Right kidney (tissue), 1 donor: ENCODE measurements at regions not wholly inside any gene's neighbourhood (a gene's known extent, or its start where the extent isn't known, plus 50 kb on each side); places are given as distances from the start of the nearest gene placed in this dataset.

Experiments
- DNase-seq: peaks from one replicate; pipeline ENCODE4 v3.0.0-alpha.2; 2016

DNA sequence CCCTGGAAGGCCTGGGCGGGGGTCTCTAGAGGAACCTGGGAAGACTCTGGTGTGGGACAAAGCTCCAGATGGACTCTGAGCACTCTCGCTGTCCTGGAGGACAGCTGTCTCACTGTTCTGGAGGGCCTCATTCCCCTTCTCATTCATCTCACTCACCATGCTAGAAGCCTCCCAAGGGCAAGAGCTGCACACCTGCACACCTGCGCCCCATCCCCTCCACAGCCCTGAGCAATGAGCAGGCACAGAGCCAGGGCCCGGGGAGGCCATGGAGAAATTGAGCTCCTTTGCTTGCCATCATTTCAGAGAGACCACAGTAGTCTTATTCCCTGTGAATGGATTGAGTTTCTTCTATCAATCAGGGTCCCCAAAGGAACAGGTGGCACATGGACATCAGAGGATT is 1168.5 kb downstream of the UQCRFS1 start:
- DNase-seq: no peak

GRCh38 chr19:28042516-28042915 is 1170.4 kb downstream of the UQCRFS1 start:
- no peak for DNase-seq

DNA sequence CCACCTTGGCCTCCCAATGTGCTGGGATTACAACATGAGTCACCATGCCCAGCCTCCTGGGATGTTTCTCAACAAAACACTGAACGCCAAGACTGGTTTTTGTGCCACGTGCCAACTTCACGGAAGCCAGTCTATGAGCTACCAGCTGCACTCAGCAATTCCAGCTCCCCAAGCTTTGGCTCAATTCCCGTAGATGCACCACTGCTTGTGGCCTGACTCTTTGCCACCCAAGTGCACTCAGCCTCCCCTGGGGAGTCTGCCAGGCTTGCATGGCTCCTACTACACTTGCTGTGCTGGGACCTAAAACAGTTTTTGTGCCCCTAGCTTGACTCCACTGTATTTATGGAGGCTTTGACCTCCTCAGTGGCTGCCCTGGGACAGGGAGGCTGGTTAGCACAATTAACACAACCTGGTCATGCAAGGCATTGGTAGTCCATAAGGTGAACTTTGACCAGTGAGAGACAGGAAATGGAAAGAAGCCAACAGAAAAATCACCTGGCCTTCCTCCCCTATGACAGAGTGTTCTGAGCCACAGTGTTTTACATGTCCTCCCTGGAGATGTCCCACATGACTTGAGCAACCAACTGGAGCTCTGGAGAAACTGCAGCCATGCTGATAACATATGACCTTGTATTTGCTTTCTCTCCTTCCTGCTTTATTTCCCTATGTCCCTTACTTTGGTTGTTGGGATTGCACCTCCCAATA is 1173.1 kb downstream of the UQCRFS1 start:
- DNase-seq: no peak

DNA sequence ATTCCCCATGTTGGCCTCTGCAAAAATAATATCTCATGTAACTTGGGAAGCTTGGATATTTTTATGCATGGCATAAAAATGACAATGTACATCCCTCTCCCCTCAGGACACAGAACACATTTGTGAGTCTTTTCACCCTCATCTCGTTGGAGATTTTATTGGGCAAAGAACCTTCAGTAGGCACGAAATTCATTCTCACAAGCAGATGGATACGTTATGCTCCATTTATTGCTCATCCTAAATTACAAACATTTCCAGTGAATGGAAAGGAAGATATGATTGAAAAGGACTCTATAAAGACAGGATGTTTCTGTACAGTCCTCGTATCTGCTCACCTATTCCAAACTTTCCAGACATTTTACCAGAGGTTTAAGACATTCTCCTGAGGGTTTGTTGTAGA is 1175.8 kb downstream of the UQCRFS1 start:
- no peak for DNase-seq

- no peak for DNase-seq
Measured at GRCh38 chr19:28036486-28036885, 1176.5 kb downstream of the UQCRFS1 start.

- DNase-seq: no peak
Measured at GRCh38 chr19:28034936-28035335, 1178.0 kb downstream of the UQCRFS1 start.

- no peak for DNase-seq
Measured at GRCh38 chr19:28028881-28029444, 1184.0 kb downstream of the UQCRFS1 start.

- no peak for DNase-seq
Measured at GRCh38 chr19:28027116-28027515, 1185.8 kb downstream of the UQCRFS1 start.

GRCh38 chr19:28026636-28027035 is 1186.3 kb downstream of the UQCRFS1 start:
- DNase-seq: peak; percentile 18

GRCh38 chr19:28024920-28025319 is 1188.0 kb downstream of the UQCRFS1 start:
- no peak for DNase-seq

DNA sequence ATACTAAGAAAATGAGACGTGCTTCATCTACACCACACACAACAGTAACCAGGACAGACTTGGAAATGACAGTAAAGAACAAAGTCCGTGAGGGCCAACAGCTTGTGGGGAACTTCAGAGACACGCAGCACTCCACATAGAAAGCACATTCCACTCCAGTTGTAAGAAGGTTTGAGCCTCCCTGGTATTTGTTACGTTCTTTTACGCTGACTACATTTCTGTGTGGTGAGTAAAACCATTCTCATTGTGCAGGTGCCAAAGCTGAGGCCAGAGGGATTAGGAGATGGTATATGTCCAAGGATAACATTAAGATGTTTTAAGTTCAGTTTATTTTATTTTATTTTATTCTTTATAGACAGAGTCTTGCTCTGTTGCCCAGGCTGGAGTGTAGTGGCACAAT is 1189.9 kb downstream of the UQCRFS1 start:
- DNase-seq: no peak

GRCh38 chr19:28022506-28022905 is 1190.4 kb downstream of the UQCRFS1 start:
- DNase-seq: no peak

- DNase-seq: no peak
Measured at GRCh38 chr19:28021259-28022185, 1191.4 kb downstream of the UQCRFS1 start.

DNA sequence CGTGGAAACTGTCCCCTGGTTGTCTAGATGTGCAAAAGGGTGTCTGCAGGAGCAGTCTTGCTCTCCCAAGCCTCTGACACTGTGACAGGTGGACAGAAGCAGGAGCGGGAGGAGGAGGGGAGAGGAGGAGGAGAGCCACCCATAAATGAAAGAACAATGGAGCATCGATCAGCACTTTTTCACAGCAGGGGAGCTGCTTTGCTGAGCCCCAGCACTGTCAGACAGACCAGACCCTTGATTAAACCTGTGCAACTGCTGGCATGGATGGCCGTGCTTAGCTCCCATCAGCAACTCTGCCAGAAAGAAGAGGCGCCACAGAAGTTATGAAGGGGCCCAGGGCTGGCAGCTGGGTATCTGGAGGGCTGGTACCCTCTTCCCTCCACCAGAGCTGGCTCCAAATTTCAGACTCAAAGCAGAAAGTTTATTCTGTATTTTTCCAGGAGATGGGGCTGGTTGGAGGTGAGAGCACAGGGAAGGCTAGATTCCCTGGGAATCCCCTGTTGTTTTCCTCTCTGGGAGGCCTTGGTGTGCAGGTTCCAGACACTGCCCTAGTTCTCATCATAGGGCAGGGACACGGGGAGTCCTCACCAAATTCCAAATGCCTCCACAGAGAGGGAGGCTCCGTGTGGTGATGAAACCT is 1192.2 kb downstream of the UQCRFS1 start:
- DNase-seq: no peak

DNA sequence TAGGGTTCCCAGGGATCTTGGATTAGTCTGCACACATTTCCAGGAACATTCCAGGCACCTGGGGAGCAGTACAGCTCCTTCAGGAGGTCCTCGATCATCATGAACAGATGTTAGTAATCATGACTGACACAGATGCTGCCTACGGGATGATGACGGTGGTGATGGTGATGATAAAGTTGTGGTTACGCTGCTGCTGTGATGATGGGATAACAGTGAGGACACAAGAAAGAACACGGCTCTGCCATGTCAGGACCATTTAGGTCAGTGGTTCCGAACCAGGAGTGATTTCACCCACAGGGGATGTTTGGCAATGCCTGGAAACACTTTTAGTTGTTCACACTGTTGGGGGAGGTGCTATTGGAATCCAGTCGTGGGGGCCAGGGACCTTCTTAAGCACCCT is 1193.0 kb downstream of the UQCRFS1 start:
- no peak for DNase-seq

GRCh38 chr19:28019371-28019770 is 1193.6 kb downstream of the UQCRFS1 start:
- DNase-seq: no peak

GRCh38 chr19:28018499-28018898 is 1194.5 kb downstream of the UQCRFS1 start:
- DNase-seq: no peak

DNA sequence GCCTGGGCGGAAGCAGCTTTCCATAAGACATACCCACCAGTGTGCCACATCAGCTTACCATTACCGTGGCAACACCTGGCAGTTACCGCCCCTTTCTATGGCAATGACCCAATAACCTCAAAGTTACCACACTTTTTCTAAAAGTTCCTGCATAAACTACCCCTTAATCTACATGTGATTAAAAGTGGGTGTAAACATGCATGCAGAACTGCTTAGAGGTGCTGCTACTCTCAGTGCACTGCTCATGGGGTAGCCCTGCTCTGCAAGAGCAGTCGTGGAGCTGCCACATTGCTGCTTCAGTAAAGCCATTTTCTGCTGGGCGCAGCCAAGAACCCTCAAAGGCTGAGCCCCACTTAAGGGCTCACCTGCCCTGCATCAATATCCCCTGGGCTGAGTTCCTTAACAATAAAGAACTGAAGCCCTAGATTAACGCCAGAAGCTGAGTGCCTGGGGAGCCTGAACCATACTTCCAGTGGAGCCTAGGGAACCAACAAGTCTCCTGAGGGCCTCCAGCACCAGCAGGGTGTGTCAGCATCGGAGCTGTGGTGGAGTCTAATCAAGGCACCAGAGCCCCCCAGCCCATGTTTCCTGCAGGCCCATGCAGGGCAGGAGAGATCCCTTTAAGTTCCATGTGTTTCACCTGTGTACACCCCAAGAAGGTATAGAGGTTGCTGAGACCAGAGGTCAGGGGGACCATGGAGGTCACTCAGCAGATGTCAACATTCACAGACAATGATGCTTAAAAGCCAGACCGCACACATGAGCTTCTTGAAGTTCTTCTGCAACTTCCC is 1198.1 kb downstream of the UQCRFS1 start:
- no peak for DNase-seq

DNA sequence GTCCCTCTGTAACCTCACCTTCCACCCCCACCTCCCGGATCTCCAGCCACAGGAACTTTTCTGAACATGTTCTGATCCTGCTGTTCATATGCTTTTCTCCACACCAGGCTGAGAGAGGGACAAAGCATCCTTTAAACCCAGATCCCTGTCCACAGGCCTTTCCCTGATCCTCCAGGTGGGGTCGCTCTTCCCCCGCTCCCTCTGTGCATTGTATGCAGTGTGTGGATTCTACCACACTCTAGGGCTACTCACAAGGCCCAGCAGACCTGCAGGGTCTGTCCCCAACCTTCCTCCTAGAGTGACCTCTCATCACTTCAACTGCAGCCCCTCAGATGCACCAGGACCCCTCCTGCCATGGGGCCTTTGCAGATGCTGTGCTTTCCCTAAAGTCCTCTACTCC is 1200.6 kb downstream of the UQCRFS1 start:
- DNase-seq: no peak

GRCh38 chr19:28010656-28011055 is 1202.3 kb downstream of the UQCRFS1 start:
- DNase-seq: no peak

DNA sequence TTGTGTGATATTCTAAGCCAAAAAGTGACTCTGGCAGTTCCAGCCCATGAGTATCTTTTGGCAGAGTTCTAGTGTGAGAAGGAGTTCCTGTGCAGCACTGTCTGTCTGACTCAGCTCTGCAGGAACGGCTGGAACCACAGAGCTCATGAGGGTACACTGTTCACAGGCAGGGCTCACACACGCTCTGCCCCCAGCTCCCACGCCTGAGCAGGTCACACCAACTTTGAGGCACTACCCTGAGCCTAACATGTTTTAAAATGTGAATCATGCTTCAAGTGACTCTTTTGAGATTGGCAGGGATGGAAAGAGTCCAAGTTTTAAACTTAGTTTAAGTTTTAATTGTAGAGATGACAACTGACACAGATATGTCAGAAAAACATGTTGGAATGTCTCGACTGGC is 1203.3 kb downstream of the UQCRFS1 start:
- DNase-seq: no peak

GRCh38 chr19:28008695-28009094 is 1204.3 kb downstream of the UQCRFS1 start:
- no peak for DNase-seq
